PFSK-1 (cell line): ENCODE measurements at regions not wholly inside any gene's neighbourhood (a gene's known extent, or its start where the extent isn't known, plus 50 kb on each side); places are given as distances from the start of the nearest gene placed in this dataset.

Experiments used
- FOXP2 ChIP-seq: optimal IDR thresholded peaks from 2 replicates; pipeline ENCODE3; 2011; ENCODE audit warnings: borderline replicate concordance, control low read depth, inconsistent platforms; ENCODE audit not compliant: insufficient read depth; ENCODE audit errors: extremely low read length, extremely low read depth
- POLR2AphosphoS5 ChIP-seq: IDR thresholded peaks from 2 replicates; pipeline ENCODE4 v1.6.1; 2012; ENCODE audit warnings: low read depth, mild to moderate bottlenecking, control low read depth, low read length, moderate library complexity
- REST ChIP-seq, 2 experiments: IDR thresholded peaks; 2 replicates each; pipeline versions ENCODE4 v1.6.1 to v1.8.0; 2011 to 2012; ENCODE audit warnings: low read depth in 2 of 2, low read length in 2 of 2, control low read depth in 1 of 2, inconsistent platforms in 1 of 2, mild to moderate bottlenecking in 1 of 2, moderate library complexity in 1 of 2; ENCODE audit not compliant: insufficient read depth in 1 of 2
- SIN3A ChIP-seq: IDR thresholded peaks from 2 replicates; pipeline ENCODE4 v1.6.1; 2012; ENCODE audit warnings: mild to moderate bottlenecking, low read length, moderate library complexity, borderline replicate concordance; ENCODE audit not compliant: insufficient read depth

- TF ChIP-seq REST (IDR thresholded peaks at IDR 0.05; ENCODE audit: insufficient read depth in 1 of 2, low read depth in 2 of 2, low read length in 2 of 2) (no peak), SIN3A (no peak), POLR2AphosphoS5 (no peak), FOXP2 (no peak)
Measured at GRCh38 chr2:225207043-225207442, 164.8 kb upstream of the DOCK10 start.
